Right lobe of liver (tissue), 4 donors: ENCODE measurements at regions not wholly inside any gene's neighbourhood (a gene's known extent, or its start where the extent isn't known, plus 50 kb on each side); places are given as distances from the start of the nearest gene placed in this dataset.

Source experiments
- POLR2A ChIP-seq: fragments of 450-650 bp; IDR thresholded peaks from one replicate; pipeline ENCODE4 v1.6.1; 2017; ENCODE audit warnings: antibody characterized with exemption, mild to moderate bottlenecking
- TF ChIP-seq, protein P1 (sequence below), 4 donors: fragments of 200-600 bp in 3 of 4; fragments of 450-650 bp in 1 of 4; IDR thresholded peaks; one replicate each; pipeline versions ENCODE4 v1.5.1 to v1.8.0; 2016 to 2022; ENCODE audit warnings: antibody characterized with exemption in 4 of 4, mild to moderate bottlenecking in 2 of 4
- donor health status: DM: no; HTN: no; CAD: no.
- donor health status: DM: no; HTN: no; CAD: no.
- donor health status: DM: no; HTN: yes; CAD: no.

DNA sequence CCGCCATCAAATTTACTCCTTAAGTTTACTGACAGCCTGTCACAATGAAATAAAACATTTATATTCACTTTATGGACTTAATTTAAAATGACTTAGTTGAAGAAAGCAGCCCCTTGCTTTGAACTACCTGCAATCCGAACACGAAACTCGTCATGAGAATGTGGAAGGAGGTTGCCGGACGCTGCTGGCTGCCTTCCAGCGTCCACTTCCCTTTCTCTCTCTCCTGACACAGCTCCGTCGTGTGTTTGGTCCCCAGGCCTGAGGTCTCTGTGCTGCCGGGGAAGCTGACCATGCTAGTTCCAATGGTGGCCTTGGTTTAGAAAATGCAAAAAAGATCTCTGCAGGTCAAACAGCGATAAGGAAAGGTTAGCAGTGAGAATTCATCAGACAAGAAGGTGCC is 519.7 kb downstream of the CDH26 start:
- TF ChIP-seq, protein P1, sequence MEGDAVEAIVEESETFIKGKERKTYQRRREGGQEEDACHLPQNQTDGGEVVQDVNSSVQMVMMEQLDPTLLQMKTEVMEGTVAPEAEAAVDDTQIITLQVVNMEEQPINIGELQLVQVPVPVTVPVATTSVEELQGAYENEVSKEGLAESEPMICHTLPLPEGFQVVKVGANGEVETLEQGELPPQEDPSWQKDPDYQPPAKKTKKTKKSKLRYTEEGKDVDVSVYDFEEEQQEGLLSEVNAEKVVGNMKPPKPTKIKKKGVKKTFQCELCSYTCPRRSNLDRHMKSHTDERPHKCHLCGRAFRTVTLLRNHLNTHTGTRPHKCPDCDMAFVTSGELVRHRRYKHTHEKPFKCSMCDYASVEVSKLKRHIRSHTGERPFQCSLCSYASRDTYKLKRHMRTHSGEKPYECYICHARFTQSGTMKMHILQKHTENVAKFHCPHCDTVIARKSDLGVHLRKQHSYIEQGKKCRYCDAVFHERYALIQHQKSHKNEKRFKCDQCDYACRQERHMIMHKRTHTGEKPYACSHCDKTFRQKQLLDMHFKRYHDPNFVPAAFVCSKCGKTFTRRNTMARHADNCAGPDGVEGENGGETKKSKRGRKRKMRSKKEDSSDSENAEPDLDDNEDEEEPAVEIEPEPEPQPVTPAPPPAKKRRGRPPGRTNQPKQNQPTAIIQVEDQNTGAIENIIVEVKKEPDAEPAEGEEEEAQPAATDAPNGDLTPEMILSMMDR (IDR thresholded peaks at IDR 0.05), result no peak
- TF ChIP-seq POLR2A, result no peak
